ENCODE measurements at regions not wholly inside any gene's neighbourhood (a gene's known extent, or its start where the extent isn't known, plus 50 kb on each side); places are given as distances from the start of the nearest gene placed in this dataset.
A peak's percentile ranks its signal among the peaks of the same experiment; 100 is the strongest.

DNA sequence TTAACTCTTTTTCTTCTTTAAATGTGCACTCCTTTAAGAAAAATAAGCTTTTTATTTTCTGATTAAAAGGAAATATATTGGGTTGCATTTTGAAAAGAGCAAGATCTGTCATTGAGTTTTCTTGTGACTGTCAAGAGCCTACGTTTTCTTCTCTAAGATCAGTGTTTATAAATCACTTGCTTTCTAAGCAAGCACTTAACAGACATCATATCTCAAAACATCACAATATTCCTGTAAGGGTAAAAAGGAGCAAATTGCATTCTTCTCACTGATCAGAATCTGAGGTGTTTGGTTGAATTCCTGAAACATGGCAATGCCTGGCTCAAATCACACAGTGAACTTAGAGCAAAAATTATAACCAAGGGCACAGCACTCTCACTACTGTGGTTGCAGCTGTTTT is 231.3 kb downstream of the PCDH17 start:
- ChIA-PET POLR2A (no interaction called here), CTCF (no interaction called here)
- TF ChIP-seq, protein P1, sequence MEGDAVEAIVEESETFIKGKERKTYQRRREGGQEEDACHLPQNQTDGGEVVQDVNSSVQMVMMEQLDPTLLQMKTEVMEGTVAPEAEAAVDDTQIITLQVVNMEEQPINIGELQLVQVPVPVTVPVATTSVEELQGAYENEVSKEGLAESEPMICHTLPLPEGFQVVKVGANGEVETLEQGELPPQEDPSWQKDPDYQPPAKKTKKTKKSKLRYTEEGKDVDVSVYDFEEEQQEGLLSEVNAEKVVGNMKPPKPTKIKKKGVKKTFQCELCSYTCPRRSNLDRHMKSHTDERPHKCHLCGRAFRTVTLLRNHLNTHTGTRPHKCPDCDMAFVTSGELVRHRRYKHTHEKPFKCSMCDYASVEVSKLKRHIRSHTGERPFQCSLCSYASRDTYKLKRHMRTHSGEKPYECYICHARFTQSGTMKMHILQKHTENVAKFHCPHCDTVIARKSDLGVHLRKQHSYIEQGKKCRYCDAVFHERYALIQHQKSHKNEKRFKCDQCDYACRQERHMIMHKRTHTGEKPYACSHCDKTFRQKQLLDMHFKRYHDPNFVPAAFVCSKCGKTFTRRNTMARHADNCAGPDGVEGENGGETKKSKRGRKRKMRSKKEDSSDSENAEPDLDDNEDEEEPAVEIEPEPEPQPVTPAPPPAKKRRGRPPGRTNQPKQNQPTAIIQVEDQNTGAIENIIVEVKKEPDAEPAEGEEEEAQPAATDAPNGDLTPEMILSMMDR (IDR thresholded peaks at IDR 0.05; ENCODE audit: unreplicated experiment): no peak
- no peak for DNase-seq (ENCODE audit: unreplicated experiment)
- Mint-ChIP-seq H3K4me1 (ENCODE audit: insufficient read depth, unreplicated experiment) (no peaks in the 10 kb centered on the region), H3K27me3 (ENCODE audit: insufficient read depth, unreplicated experiment) (peaks cover 31% of the 10 kb centered on the region), H3K9me3 (ENCODE audit: unreplicated experiment) (no peaks in the 10 kb centered on the region), H3K4me3 (ENCODE audit: unreplicated experiment) (no peak overlapping the region), H3K36me3 (ENCODE audit: insufficient read depth, unreplicated experiment) (no peaks in the 10 kb centered on the region), H3K27ac (ENCODE audit: low read depth, unreplicated experiment) (no peak overlapping the region)
- BruUV-seq (replicated peaks): no TSS peak
- intact Hi-C loops (cut with micrococcal nuclease): no loop called here

DNA sequence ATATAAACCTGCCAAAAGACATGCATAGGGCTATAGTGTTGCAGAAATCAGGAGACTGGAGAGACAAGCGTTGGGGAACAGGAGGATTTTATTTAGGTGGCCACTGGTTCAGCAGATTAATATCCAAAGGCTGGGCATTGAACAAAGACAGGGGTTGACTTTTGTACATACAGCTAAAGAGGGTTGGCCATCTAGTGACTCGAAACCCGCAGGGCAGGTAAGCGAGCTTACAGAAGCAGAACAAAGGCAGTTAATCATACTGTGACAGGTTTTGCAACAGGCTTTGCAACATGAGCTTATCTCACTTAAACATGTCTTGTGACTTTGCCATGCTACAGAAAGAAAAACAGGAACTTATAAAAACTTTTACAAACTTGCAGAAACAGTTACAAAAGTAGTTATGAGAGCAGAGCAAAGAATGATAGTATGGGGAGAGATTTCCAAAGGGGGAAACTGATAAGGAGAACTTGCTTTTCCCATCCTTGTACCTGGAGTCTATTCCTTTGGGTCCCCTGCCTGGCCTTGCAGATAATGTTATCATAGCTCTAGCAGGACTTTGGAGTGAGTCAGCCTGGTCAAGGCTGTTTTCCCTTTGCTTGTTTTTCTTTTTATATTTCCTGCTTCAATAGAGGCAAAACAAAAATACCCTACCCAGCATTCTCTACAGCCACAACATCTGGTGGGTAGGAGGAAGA is 234.2 kb downstream of the PCDH17 start:
- no peak overlapping the region for H3K27ac Mint-ChIP-seq (ENCODE audit: low read depth, unreplicated experiment)
- peaks cover 5% of the 10 kb centered on the region for H3K27me3 Mint-ChIP-seq (ENCODE audit: insufficient read depth, unreplicated experiment)
- ChIA-PET POLR2A (no interaction called here), CTCF (interaction anchor here (0.6 kb wide), 1 partner anchor 38 kb away, joined by 3 read pairs; no protein-coding TSS in a partner anchor)
- no peaks in the 10 kb centered on the region for H3K9me3 Mint-ChIP-seq (ENCODE audit: unreplicated experiment)
- no peak overlapping the region for H3K4me3 Mint-ChIP-seq (ENCODE audit: unreplicated experiment)
- BruUV-seq (replicated peaks): no TSS peak
- DNase-seq (ENCODE audit: unreplicated experiment): peak; percentile 37
- no peaks in the 10 kb centered on the region for H3K36me3 Mint-ChIP-seq (ENCODE audit: insufficient read depth, unreplicated experiment)
- intact Hi-C loops (cut with micrococcal nuclease): no loop called here
- TF ChIP-seq, protein P1 (IDR thresholded peaks at IDR 0.05; ENCODE audit: unreplicated experiment): no peak
- H3K4me1 Mint-ChIP-seq (ENCODE audit: insufficient read depth, unreplicated experiment): no peaks in the 10 kb centered on the region

DNA sequence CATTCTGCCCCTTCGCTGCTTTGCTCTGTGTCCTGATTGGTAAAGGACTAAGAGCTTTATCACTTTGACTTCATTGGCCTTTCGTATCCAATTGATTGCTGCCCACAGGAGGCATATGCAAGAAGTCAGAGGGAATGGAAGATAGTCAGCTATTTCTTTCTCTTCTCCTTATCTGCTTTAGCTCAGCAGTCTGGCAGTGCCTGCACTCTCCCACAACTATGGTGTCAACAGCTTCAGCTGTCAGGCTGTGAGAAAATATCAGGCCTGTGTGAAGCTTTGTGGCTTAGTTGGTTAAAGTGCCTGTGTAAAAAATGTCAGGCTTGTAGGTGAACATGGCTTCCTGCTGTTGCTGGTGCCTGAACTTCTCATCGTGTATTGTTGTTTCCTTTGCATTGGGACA is 243.0 kb downstream of the PCDH17 start:
- Mint-ChIP-seq H3K27me3 (ENCODE audit: insufficient read depth, unreplicated experiment) (peaks cover 16% of the 10 kb centered on the region), H3K4me1 (ENCODE audit: insufficient read depth, unreplicated experiment) (no peaks in the 10 kb centered on the region), H3K36me3 (ENCODE audit: insufficient read depth, unreplicated experiment) (no peaks in the 10 kb centered on the region), H3K4me3 (ENCODE audit: unreplicated experiment) (no peak overlapping the region), H3K27ac (ENCODE audit: low read depth, unreplicated experiment) (no peak overlapping the region), H3K9me3 (ENCODE audit: unreplicated experiment) (no peaks in the 10 kb centered on the region)
- TF ChIP-seq, protein P1 (IDR thresholded peaks at IDR 0.05; ENCODE audit: unreplicated experiment): no peak
- BruUV-seq (replicated peaks): no TSS peak
- ChIA-PET POLR2A (no interaction called here), CTCF (no interaction called here)
- DNase-seq (ENCODE audit: unreplicated experiment): no peak
- intact Hi-C loops (cut with micrococcal nuclease): no loop called here

DNA sequence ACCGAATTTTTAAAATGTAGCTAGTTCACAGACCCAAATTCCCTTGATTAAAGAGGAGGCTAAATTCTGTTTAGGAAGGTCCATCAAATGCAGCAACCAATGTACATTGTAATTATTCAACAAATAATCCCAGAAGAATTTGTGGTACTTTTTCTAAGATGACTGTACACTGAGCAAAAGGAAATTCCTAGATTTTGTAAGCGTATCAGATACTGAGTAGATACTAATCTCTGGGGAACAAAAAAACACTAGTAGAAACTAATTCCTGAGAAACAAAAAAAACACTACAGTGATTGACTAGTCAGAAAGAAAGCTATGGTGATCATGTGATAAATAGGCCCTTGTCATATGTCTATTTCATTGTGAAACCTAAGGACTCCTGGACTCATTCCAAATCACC is 246.1 kb downstream of the PCDH17 start:
- Mint-ChIP-seq H3K27me3 (ENCODE audit: insufficient read depth, unreplicated experiment) (peaks cover 29% of the 10 kb centered on the region), H3K36me3 (ENCODE audit: insufficient read depth, unreplicated experiment) (no peaks in the 10 kb centered on the region), H3K27ac (ENCODE audit: low read depth, unreplicated experiment) (no peak overlapping the region), H3K9me3 (ENCODE audit: unreplicated experiment) (peaks cover 8% of the 10 kb centered on the region), H3K4me1 (ENCODE audit: insufficient read depth, unreplicated experiment) (no peaks in the 10 kb centered on the region), H3K4me3 (ENCODE audit: unreplicated experiment) (no peak overlapping the region)
- TF ChIP-seq, protein P1 (IDR thresholded peaks at IDR 0.05; ENCODE audit: unreplicated experiment): no peak
- intact Hi-C loops (cut with micrococcal nuclease): no loop called here
- CTCF ChIA-PET: no interaction called here
- BruUV-seq (replicated peaks): no TSS peak
- POLR2A ChIA-PET: no interaction called here
- DNase-seq (ENCODE audit: unreplicated experiment): no peak
